ENCODE measurements at regions not wholly inside any gene's neighbourhood (a gene's known extent, or its start where the extent isn't known, plus 50 kb on each side); places are given as distances from the start of the nearest gene placed in this dataset.

GRCh38 chr2:239721531-239721930, 303.6 kb downstream of the NDUFA10 start:
- no peak for TF ChIP-seq KLF1 (tag by site-specific recombination; IDR thresholded peaks at IDR 0.05)
- TF ChIP-seq CTCF (tag by site-specific recombination; IDR thresholded peaks at IDR 0.05), result no peak
- TF ChIP-seq ZNF302 (tag by site-specific recombination; IDR thresholded peaks at IDR 0.05; ENCODE audit: low read depth), result no peak
- TF ChIP-seq ZXDB (tag by site-specific recombination; IDR thresholded peaks at IDR 0.05), result no peak

All from HEK293 (cell line).